ENCODE measurements at regions not wholly inside any gene's neighbourhood (a gene's known extent, or its start where the extent isn't known, plus 50 kb on each side); places are given as distances from the start of the nearest gene placed in this dataset.

DNA sequence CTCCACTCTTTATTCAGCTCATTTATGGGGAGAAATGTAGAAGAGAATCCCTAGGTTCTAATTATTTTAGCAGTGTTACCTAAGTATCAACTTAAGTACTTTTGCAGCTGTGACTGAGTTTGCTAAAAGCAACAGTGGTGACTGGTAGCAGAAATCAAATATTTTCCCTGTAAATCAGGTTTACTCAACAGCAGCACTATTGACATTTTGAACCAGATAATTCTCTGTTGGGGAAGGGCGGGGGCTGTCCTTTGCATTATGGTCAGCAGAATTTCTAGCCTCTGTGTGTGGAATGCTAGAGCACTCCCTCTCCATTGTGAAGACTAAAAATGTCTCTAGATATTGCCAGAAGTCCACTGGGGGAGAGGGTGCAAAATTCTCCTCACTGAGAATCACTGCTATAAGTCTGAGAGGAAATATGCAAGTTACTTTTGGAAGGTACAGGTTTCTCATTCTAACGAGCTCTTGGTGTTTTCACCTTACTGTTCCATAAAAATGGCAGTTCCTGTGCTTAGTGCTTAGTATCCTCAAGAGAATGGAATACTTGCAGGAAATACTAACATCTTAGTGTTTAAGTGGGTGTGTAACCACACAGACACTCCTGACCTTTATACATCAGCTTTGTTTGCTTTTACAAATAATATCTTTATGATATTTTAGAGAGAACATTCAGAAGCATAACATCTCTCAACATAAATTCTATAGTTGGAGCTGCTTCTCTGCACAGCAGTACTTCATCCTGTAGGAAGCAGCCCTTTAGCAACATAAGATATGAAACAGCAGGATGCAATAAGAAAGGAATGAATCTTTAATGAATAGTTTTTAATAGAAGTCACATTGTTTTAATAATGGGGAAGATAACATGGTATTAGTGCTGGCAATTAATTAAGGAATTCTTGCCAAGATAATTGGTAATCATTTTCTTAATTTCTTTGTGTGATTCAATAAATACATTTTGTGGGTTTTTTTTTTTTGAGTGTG is 246.5 kb upstream of the GOLIM4 start:
- no peak for FAIRE-seq

DNA sequence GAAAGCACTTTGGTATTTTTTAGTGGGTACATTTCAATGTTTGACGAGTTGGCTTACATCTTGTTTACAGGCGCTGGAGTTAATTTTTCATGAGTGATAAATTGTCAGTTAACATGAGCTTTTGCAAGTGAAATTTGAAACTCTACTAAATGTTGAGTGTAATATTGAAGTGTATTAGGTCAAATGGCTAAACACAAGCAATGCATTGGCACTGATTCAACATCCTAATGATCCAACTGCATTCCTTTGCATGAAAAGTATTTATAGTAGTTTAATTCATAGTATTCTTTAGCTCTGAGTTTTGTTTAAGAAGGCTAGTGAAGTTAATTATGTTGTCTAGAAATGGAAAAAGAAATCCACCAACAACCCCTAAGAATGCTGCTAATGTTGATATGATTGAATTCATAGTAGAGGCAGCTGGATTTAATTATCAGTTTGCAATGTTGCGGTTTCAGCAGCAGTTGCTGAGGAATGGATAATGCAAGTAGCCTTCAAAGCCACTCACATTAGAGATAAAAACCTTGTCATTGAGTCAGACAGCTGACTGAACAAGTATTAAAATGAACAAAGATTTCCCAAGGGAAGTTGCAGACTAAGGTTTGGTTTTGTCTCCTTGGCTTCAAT is 245.6 kb upstream of the GOLIM4 start:
- no peak for FAIRE-seq

- FAIRE-seq = no peak
Measured at GRCh38 chr3:168338161-168338560, 242.4 kb upstream of the GOLIM4 start.

GRCh38 chr3:168336276-168336675 is 240.6 kb upstream of the GOLIM4 start:
- FAIRE-seq = no peak

- no peak for FAIRE-seq
Measured at GRCh38 chr3:168333410-168333935, 237.7 kb upstream of the GOLIM4 start.

DNA sequence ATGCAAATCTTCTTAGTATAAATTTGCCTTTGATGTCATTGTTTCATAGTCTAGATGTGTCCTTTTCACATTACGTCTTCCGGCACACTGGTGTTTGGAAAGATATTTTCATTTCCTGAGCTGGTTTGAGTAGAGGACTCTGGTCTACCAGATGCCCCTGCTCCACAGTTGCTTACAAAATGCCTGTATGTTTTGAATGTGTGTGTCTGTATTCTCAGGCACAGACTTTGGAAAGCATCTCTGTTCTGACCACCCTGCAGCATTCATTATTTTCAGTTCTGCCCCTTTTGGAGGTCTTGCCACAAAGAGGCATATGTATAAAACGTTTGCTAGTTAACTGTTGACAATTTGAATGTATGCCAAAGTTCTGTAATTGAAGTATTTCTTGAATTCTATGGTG is 236.0 kb upstream of the GOLIM4 start:
- FAIRE-seq = no peak

DNA sequence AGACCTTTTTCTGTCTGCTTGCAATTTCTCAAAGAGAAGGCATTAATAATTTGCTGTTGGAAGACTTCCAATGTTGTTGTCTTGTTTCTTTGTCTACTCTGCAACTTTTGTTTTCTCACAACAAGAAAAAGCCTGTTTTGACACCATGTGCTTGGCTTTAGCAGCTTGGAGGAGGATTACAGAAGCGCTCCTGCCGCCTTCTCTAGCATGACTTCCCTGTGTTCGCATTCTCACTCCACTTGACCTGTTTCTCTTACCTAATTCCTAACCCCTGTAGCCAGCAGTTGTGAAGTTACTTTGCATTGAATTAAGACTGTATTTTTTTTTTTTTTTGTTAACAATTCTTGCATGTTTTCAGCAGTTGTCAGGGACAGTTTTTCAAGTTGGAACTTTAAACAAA is 235.3 kb upstream of the GOLIM4 start:
- FAIRE-seq = no peak

DNA sequence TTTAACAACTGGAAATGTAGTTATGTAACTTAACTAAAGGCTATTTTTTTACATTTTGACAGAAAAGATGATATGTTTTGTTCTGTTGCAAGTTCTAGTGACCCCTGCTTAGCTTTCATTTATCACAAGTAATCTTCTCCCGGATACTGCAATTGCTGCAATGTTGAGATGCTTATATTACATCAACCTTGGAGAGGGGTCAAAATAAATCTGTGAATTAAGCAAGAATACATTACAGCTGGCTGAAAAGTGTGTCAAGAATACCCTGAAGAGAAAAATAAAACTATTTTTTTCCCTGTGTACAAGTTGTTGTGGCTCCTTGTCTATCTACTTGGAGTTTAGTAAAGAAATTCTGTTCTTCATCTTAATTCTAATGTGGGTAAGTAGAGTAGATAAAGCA is 232.1 kb upstream of the GOLIM4 start:
- FAIRE-seq = no peak

GRCh38 chr3:168325684-168326083 is 230.0 kb upstream of the GOLIM4 start:
- FAIRE-seq = no peak

DNA sequence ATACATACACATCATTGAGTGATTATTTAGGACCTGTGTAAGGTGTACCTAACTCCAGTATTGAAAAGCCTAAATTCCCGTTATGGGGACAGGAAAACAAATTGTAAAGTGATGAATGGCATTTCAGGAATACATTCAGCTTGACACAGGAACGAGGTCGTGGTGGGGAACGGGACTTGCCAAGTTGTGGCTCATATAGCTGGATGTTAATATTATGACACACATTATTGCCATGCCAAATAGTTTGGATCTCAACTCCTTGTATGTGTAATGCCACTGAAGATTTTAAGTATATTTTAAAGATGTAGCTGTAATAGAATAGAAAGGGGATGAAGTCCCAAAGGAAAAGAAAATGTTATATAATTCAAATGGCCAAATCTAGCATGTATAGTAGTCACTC is 227.2 kb upstream of the GOLIM4 start:
- no peak for FAIRE-seq

GRCh38 chr3:168314166-168314565 is 218.4 kb upstream of the GOLIM4 start:
- FAIRE-seq = no peak

DNA sequence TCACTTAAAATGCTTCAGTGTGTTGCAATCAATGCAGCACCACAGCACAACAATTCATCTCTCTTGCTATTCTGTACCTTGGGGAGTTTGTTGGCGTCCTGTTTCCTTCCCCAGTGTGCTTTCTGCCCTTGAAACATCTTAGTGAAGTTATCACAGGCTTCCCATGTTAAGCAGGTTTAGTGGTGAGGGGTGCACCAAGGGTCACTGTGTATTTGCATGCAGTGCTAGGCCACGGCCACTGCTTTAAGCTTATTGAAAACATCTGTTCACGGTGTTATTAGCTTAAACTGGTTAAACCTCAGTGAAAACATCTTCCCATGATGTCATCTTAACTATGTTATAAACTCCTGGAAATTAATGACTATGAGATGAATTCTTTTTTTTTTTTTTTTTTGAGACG is 217.3 kb upstream of the GOLIM4 start:
- FAIRE-seq = no peak

DNA sequence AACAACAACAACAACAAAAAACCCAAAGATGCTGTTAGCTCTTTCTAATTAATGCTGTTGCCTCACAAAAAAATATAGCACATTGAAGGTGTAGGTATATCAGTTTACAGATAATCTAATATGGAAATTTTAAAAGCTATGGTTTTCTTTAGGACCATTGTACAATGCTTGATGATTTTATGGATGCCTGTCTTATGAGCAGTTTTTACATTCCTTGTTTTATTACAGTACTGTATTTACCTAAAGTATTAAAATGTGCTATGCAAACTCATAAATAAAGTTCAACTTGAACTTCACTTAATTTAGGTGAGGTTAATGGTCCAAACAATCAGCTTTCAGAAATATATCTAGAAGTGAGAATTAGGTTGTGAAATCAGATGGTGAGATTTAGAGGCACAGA is 212.2 kb upstream of the GOLIM4 start:
- no peak for FAIRE-seq

DNA sequence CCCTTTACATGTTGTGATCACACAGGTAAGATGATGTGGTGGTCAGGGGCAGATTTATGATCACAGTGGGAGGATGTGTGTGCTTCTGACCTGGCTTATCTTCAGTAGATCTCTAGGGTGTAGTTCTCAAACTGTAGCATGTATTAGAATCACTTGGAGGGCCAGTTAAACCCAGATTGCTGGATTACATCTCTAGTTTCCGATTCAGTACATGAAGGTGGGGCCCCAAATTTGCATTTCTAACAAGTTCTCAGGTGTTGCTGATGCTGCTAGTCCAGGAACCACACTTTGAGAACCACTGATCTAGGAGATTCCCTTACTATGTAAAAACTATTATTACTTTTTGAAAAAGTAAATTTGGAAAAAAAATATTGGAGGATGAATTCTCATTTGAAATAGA is 199.3 kb upstream of the GOLIM4 start:
- FAIRE-seq = no peak

- FAIRE-seq = no peak
Measured at GRCh38 chr3:168292296-168292695, 196.6 kb upstream of the GOLIM4 start.

- FAIRE-seq = no peak
Measured at GRCh38 chr3:168289471-168290008, 193.8 kb upstream of the GOLIM4 start.

- FAIRE-seq = no peak
Measured at GRCh38 chr3:168288511-168289401, 193.0 kb upstream of the GOLIM4 start.

- no peak for FAIRE-seq
Measured at GRCh38 chr3:168285506-168285905, 189.8 kb upstream of the GOLIM4 start.

DNA sequence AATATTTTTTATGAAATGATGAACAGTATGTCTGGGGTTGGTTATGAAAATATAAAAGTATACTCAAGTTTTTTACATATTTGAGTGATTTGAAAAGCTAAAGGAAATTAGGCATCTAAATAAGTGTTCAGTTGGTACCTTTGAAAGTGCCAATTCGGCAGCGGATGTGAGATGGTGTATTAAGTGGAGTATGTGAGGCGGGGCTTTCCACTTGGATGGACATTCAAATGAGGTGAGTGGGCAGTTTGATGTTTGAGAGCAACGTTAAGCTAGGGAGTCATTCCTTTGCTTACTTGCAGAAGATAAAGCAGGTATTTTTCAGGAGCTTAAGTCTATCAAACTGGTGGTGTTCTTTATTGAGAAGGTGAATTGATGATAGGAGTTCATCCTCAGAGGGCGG is 189.0 kb upstream of the GOLIM4 start:
- no peak for FAIRE-seq

GRCh38 chr3:168275662-168276061 is 179.9 kb upstream of the GOLIM4 start:
- no peak for FAIRE-seq

GRCh38 chr3:168273917-168274316 is 178.2 kb upstream of the GOLIM4 start:
- no peak for FAIRE-seq

- FAIRE-seq = no peak
Measured at GRCh38 chr3:168273036-168273435, 177.3 kb upstream of the GOLIM4 start.

All from A204.1 (cell line).